ENCODE measurements at regions not wholly inside any gene's neighbourhood (a gene's known extent, or its start where the extent isn't known, plus 50 kb on each side); places are given as distances from the start of the nearest gene placed in this dataset.

DNA sequence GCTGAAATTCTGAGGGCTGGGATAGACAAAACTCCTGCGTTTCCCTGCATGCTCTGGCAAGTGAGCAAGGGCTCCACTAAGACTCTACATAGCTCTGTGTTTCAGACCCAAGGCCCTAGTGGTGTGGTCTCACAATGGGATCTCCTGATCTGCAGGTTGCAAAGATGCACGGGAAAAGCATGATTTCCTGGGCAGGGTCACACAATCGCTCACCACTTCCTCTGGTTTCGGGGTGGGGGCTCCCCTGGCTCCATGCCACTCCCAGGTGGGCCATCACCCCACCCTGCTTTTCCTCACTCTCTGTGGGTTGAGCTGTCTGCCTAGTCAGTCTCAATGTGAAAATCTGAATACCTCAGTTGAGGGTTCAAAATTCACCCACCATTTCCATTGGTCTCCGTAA lies 111.5 kb downstream of the KLF8 start:
- TF ChIP-seq, protein P1, sequence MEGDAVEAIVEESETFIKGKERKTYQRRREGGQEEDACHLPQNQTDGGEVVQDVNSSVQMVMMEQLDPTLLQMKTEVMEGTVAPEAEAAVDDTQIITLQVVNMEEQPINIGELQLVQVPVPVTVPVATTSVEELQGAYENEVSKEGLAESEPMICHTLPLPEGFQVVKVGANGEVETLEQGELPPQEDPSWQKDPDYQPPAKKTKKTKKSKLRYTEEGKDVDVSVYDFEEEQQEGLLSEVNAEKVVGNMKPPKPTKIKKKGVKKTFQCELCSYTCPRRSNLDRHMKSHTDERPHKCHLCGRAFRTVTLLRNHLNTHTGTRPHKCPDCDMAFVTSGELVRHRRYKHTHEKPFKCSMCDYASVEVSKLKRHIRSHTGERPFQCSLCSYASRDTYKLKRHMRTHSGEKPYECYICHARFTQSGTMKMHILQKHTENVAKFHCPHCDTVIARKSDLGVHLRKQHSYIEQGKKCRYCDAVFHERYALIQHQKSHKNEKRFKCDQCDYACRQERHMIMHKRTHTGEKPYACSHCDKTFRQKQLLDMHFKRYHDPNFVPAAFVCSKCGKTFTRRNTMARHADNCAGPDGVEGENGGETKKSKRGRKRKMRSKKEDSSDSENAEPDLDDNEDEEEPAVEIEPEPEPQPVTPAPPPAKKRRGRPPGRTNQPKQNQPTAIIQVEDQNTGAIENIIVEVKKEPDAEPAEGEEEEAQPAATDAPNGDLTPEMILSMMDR (IDR thresholded peaks at IDR 0.05), result no peak
- TF ChIP-seq POLR2A (IDR thresholded peaks at IDR 0.05), result no peak

Measured in heart left ventricle (tissue), 13 donors.